GM23248 (cell line): ENCODE measurements at regions not wholly inside any gene's neighbourhood (a gene's known extent, or its start where the extent isn't known, plus 50 kb on each side); places are given as distances from the start of the nearest gene placed in this dataset.

Source experiments
- DNase-seq: peaks from one replicate; pipeline ENCODE4 v3.0.0-alpha.2; 2015
- H2AFZ ChIP-seq: fragments of 200-600 bp; sonication (generic); 2 replicates; pipeline ENCODE4 v1.6.1; 2016; ENCODE audit warnings: antibody characterized with exemption
- H3F3A ChIP-seq: fragments of 200-600 bp; sonication (generic); 2 replicates; pipeline ENCODE4 v1.6.1; 2016; ENCODE audit warnings: mild to moderate bottlenecking, antibody characterized with exemption, mixed run types; ENCODE audit not compliant: insufficient read depth
- H3K27ac ChIP-seq: fragments of 200-600 bp; sonication (generic); 2 replicates; pipeline ENCODE4 v1.5.1; 2016; ENCODE audit warnings: mild to moderate bottlenecking
- H3K27me3 ChIP-seq: fragments of 200-600 bp; sonication (generic); replicated peaks from 2 replicates; pipeline ENCODE4 v1.6.1; 2016; ENCODE audit warnings: mild to moderate bottlenecking; ENCODE audit not compliant: insufficient read depth
- H3K36me3 ChIP-seq: fragments of 200-600 bp; sonication (generic); 2 replicates; pipeline ENCODE4 v1.6.1; 2016; ENCODE audit warnings: low read depth, mild to moderate bottlenecking
- H3K4me1 ChIP-seq: fragments of 200-600 bp; sonication (generic); 2 replicates; pipeline ENCODE4 v1.6.1; 2016; ENCODE audit warnings: mild to moderate bottlenecking; ENCODE audit not compliant: insufficient read depth
- H3K4me2 ChIP-seq: fragments of 200-600 bp; sonication (generic); one replicate; pipeline ENCODE4 v1.6.1; 2016; ENCODE audit warnings: mild to moderate bottlenecking; ENCODE audit not compliant: unreplicated experiment
- H3K4me3 ChIP-seq: fragments of 200-600 bp; sonication (generic); 2 replicates; pipeline ENCODE4 v1.5.1; 2016; ENCODE audit warnings: mild to moderate bottlenecking
- H3K79me2 ChIP-seq: fragments of 200-600 bp; sonication (generic); 2 replicates; pipeline ENCODE4 v1.6.1; 2016; ENCODE audit warnings: mild to moderate bottlenecking; ENCODE audit not compliant: insufficient read depth
- H3K9ac ChIP-seq: fragments of 200-600 bp; sonication (generic); 2 replicates; pipeline ENCODE4 v1.6.1; 2016; ENCODE audit warnings: mild to moderate bottlenecking
- H3K9me2 ChIP-seq: fragments of 200-600 bp; sonication (generic); 2 replicates; pipeline ENCODE4 v1.6.1; 2016; ENCODE audit warnings: mixed run types, mild to moderate bottlenecking, moderate library complexity; ENCODE audit not compliant: insufficient read depth
- H3K9me3 ChIP-seq: fragments of 200-600 bp; sonication (generic); one replicate; pipeline ENCODE4 v1.6.1; 2017; ENCODE audit warnings: low read depth
- H4K20me1 ChIP-seq: fragments of 200-600 bp; sonication (generic); 2 replicates; pipeline ENCODE4 v1.6.0; 2016; ENCODE audit not compliant: insufficient read depth
- EZH2 ChIP-seq: fragments of 200-600 bp; sonication (generic); IDR thresholded peaks from 2 replicates; pipeline ENCODE4 v1.6.1; 2018; ENCODE audit warnings: antibody characterized with exemption, mild to moderate bottlenecking; ENCODE audit not compliant: insufficient read depth, poor library complexity, severe bottlenecking
- EZH2phosphoT487 ChIP-seq: fragments of 200-600 bp; sonication (generic); IDR thresholded peaks from 2 replicates; pipeline ENCODE4 v1.6.1; 2018; ENCODE audit warnings: antibody characterized with exemption, moderate library complexity, mild to moderate bottlenecking, low read depth; ENCODE audit not compliant: insufficient read depth
- WGBS, 2 experiments: methylation state at CpG; one replicate each; pipeline ENCODE4 v1.1.6; 2015 to 2017; ENCODE audit warnings: low lambda C conversion rate in 2 of 2, low coverage in 1 of 2; ENCODE audit errors: missing lambda C conversion rate in 2 of 2; 5-methylcytosine and 5-hydroxymethylcytosine counted together
- in situ Hi-C: fragments of 300-500 bp; cut with MboI; formaldehyde crosslinking; loops from 2 replicates; pipeline ENCODE4 v1.15.0; 2020

GRCh38 chr3:26515351-26515750 is 107.2 kb upstream of the LRRC3B start:
- Histone ChIP-seq H3K9ac (no peak overlapping the region), H3K9me3 (no peaks in the 10 kb centered on the region), H3K27me3 (no peaks in the 10 kb centered on the region), H3K36me3 (no peaks in the 10 kb centered on the region), H3K4me3 (no peak overlapping the region), H3K9me2 (no peaks in the 10 kb centered on the region), H3K27ac (no peak overlapping the region), H3K79me2 (no peaks in the 10 kb centered on the region), H2AFZ (no peak overlapping the region), H4K20me1 (no peaks in the 10 kb centered on the region), H3K4me1 (no peaks in the 10 kb centered on the region), H3K4me2 (no peak overlapping the region), H3F3A (no peaks in the 10 kb centered on the region)
- in situ Hi-C loops = no loop called here
- DNase-seq = no peak
- TF ChIP-seq EZH2phosphoT487 (no peak), EZH2 (no peak)
- 0% methylated on average over 2 of the region's 2 CpGs for WGBS, 2 experiments

DNA sequence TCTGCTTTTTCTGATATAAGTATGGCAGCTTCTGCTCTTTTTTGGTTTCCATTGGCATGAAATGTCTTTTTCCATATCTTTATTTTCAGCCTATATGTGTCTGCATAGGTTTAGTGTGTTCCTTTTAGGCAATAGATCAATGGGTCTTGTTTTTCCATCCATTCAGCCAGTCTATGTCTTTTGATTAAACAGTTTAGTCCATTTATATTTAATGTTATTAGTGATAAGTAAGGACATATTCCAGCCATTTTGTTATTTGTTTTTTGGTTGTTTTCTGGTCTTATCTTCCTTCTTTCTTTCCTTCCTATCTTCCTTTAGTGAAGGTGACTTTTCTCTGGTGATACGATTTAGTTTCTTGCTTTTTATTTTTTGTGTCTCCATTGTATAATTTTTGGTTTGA is 101.3 kb upstream of the LRRC3B start:
- Histone ChIP-seq H4K20me1 (no peaks in the 10 kb centered on the region), H2AFZ (no peak overlapping the region), H3K36me3 (no peaks in the 10 kb centered on the region), H3F3A (no peaks in the 10 kb centered on the region), H3K9ac (no peak overlapping the region), H3K9me3 (no peaks in the 10 kb centered on the region), H3K27ac (no peak overlapping the region), H3K27me3 (no peaks in the 10 kb centered on the region), H3K79me2 (no peaks in the 10 kb centered on the region), H3K4me3 (no peak overlapping the region), H3K4me1 (no peaks in the 10 kb centered on the region), H3K9me2 (no peaks in the 10 kb centered on the region), H3K4me2 (no peak overlapping the region)
- DNase-seq = no peak
- TF ChIP-seq EZH2 = no peak
- TF ChIP-seq EZH2phosphoT487 = no peak
- in situ Hi-C loops = no loop called here
- 14 to 21% methylated on average over 1 of the region's 1 CpG for WGBS, 2 experiments

- 19 to 20% methylated on average over 1 of the region's 1 CpG for WGBS, 2 experiments
Observed at GRCh38 chr3:26522919-26523318, 99.7 kb upstream of the LRRC3B start.

DNA sequence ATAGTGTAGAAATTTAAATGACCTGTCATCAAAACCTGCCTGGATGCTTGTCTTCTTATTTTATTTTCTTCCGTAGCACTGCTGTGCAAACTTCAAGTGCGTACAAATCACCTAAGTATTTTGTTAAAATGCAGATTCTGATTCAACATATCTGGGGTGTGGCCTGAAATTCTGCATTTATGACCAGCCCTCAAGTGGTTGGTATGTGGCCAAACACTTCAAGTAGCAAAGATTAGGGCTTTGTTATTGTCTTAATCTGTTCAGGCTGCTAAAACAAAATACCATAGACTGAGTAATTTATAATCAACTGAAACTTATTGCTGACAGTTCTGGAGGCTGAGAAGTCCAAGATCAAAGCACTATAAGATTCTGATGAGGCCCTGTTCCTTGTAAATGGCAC is 97.6 kb upstream of the LRRC3B start:
- no peaks in the 10 kb centered on the region for H3F3A ChIP-seq
- H3K27me3 ChIP-seq = no peaks in the 10 kb centered on the region
- in situ Hi-C loops = no loop called here
- no peak for DNase-seq
- H2AFZ ChIP-seq = no peak overlapping the region
- H3K4me2 ChIP-seq = no peak overlapping the region
- no peaks in the 10 kb centered on the region for H3K36me3 ChIP-seq
- H3K9me2 ChIP-seq = no peaks in the 10 kb centered on the region
- no peak overlapping the region for H3K4me3 ChIP-seq
- no peak overlapping the region for H3K27ac ChIP-seq
- no peaks in the 10 kb centered on the region for H3K79me2 ChIP-seq
- 39 to 45% methylated on average over 2 of the region's 2 CpGs for WGBS, 2 experiments
- H4K20me1 ChIP-seq = no peaks in the 10 kb centered on the region
- no peak overlapping the region for H3K9ac ChIP-seq
- TF ChIP-seq EZH2phosphoT487 (no peak), EZH2 (no peak)
- no peaks in the 10 kb centered on the region for H3K9me3 ChIP-seq
- no peaks in the 10 kb centered on the region for H3K4me1 ChIP-seq

More at GRCh38 chr3:26522919-26523318, 99.7 kb upstream of the LRRC3B start:
- in situ Hi-C loops = no loop called here
- no peak overlapping the region for H3K9ac ChIP-seq
- TF ChIP-seq EZH2phosphoT487 (no peak), EZH2 (no peak)
- no peaks in the 10 kb centered on the region for H3K9me3 ChIP-seq
- H3K4me1 ChIP-seq = no peaks in the 10 kb centered on the region
- H3K79me2 ChIP-seq = no peaks in the 10 kb centered on the region
- H3F3A ChIP-seq = no peaks in the 10 kb centered on the region
- H3K27me3 ChIP-seq = no peaks in the 10 kb centered on the region
- H3K36me3 ChIP-seq = no peaks in the 10 kb centered on the region
- DNase-seq = no peak
- H3K4me3 ChIP-seq = no peak overlapping the region
- no peak overlapping the region for H3K27ac ChIP-seq
- H3K4me2 ChIP-seq = no peak overlapping the region
- H2AFZ ChIP-seq = no peak overlapping the region
- no peaks in the 10 kb centered on the region for H4K20me1 ChIP-seq
- H3K9me2 ChIP-seq = no peaks in the 10 kb centered on the region

- no peaks in the 10 kb centered on the region for H3K27me3 ChIP-seq
- no peaks in the 10 kb centered on the region for H3K9me3 ChIP-seq
- 4% methylated on average over 2 of the region's 2 CpGs for WGBS, 2 experiments
- in situ Hi-C loops = no loop called here
- no peaks in the 10 kb centered on the region for H3F3A ChIP-seq
- no peaks in the 10 kb centered on the region for H3K9me2 ChIP-seq
- H3K27ac ChIP-seq = no peak overlapping the region
- no peaks in the 10 kb centered on the region for H4K20me1 ChIP-seq
- no peak for DNase-seq
- no peaks in the 10 kb centered on the region for H3K36me3 ChIP-seq
- no peak overlapping the region for H3K9ac ChIP-seq
- H3K4me1 ChIP-seq = no peaks in the 10 kb centered on the region
- H2AFZ ChIP-seq = no peak overlapping the region
- no peaks in the 10 kb centered on the region for H3K79me2 ChIP-seq
- TF ChIP-seq EZH2 (no peak), EZH2phosphoT487 (no peak)
- no peak overlapping the region for H3K4me3 ChIP-seq
- no peak overlapping the region for H3K4me2 ChIP-seq
Observed at GRCh38 chr3:26535151-26535550, 87.4 kb upstream of the LRRC3B start.
